Caco-2 (cell line): ENCODE measurements at regions not wholly inside any gene's neighbourhood (a gene's known extent, or its start where the extent isn't known, plus 50 kb on each side); places are given as distances from the start of the nearest gene placed in this dataset.

Source experiments
- BruUV-seq: library from RNA; stranded (reverse); fragments of 400-500 nt; replicated peaks from 2 replicates; lab custom pipeline; 2021; lab: Mats Ljungman, UMichigan
- CTCF ChIA-PET: fragments of 300-600 bp; sonication (Branson Sonifier 250); formaldehyde crosslinking; loops from one replicate; lab custom pipeline; 2022; ENCODE audit warnings: antibody characterized with exemption; lab: Charles Lee
- POLR2A ChIA-PET: fragments of 300-600 bp; sonication (Branson Sonifier 250); formaldehyde crosslinking; loops from one replicate; lab custom pipeline; 2022; ENCODE audit warnings: antibody characterized with exemption; lab: Charles Lee
- DNase-seq, 2 experiments: peaks; one replicate each; pipeline versions ENCODE4 v3.0.0 to v3.0.0-alpha.2; 2020 to 2022
- H3K27me3 ChIP-seq: replicated peaks from 2 replicates; pipeline ENCODE4 v1.6.0; 2011; ENCODE audit warnings: low read length; ENCODE audit not compliant: control insufficient read depth, insufficient read depth
- H3K36me3 ChIP-seq: 2 replicates; pipeline ENCODE4 v1.5.1; 2011; ENCODE audit warnings: low read length; ENCODE audit not compliant: control insufficient read depth, insufficient read depth
- H3K4me1 ChIP-seq: fragments of 250-450 bp; sonication (Bioruptor Pico); 2 replicates; pipeline ENCODE4 v1.5.1; 2020; ENCODE audit warnings: mild to moderate bottlenecking
- H3K4me3 ChIP-seq: 2 replicates; pipeline ENCODE4 v1.5.1; 2011; ENCODE audit warnings: low read depth, mild to moderate bottlenecking, control low read depth, low read length
- H3K9me3 ChIP-seq: fragments of 250-450 bp; sonication (Bioruptor Pico); 2 replicates; pipeline ENCODE4 v1.5.1; 2020; ENCODE audit warnings: mild to moderate bottlenecking, moderate library complexity
- H3K27ac Mint-ChIP-seq: one replicate; pipeline ENCODE4 v1.8.0; 2022; ENCODE audit warnings: mixed read lengths; ENCODE audit not compliant: unreplicated experiment
- H3K27me3 Mint-ChIP-seq: one replicate; pipeline ENCODE4 v1.8.0; 2022; ENCODE audit warnings: mixed read lengths; ENCODE audit not compliant: insufficient read depth, unreplicated experiment
- H3K36me3 Mint-ChIP-seq: one replicate; pipeline ENCODE4 v1.8.0; 2022; ENCODE audit warnings: mild to moderate bottlenecking, mixed read lengths; ENCODE audit not compliant: insufficient read depth, unreplicated experiment
- H3K4me1 Mint-ChIP-seq: one replicate; pipeline ENCODE4 v1.8.0; 2022; ENCODE audit warnings: low read depth, mixed read lengths; ENCODE audit not compliant: unreplicated experiment
- H3K4me3 Mint-ChIP-seq: one replicate; pipeline ENCODE4 v1.8.0; 2022; ENCODE audit warnings: mild to moderate bottlenecking, moderate library complexity, mixed read lengths; ENCODE audit not compliant: unreplicated experiment
- H3K9me3 Mint-ChIP-seq: one replicate; pipeline ENCODE4 v1.8.0; 2022; ENCODE audit warnings: mixed read lengths; ENCODE audit not compliant: unreplicated experiment
- intact Hi-C: fragments of 100-400 bp; cut with micrococcal nuclease; formaldehyde crosslinking; loops from one replicate; pipeline ENCODE4 v1.10.0; 2022; ENCODE audit not compliant: unreplicated experiment
- TF ChIP-seq, protein P1 (sequence below), 2 experiments: fragments of 200-600 bp in 1 of 2; IDR thresholded peaks; 1 replicate in 1 of 2; 2 replicates in 1 of 2; pipeline versions ENCODE4 v1.5.1 to v1.8.0; 2011 to 2022; ENCODE audit warnings: antibody characterized with exemption in 1 of 2, control low read depth in 1 of 2, inconsistent platforms in 1 of 2, low read depth in 1 of 2, low read length in 1 of 2, mild to moderate bottlenecking in 1 of 2, moderate library complexity in 1 of 2; ENCODE audit not compliant: insufficient read depth in 1 of 2, severe bottlenecking in 1 of 2, unreplicated experiment in 1 of 2

DNA sequence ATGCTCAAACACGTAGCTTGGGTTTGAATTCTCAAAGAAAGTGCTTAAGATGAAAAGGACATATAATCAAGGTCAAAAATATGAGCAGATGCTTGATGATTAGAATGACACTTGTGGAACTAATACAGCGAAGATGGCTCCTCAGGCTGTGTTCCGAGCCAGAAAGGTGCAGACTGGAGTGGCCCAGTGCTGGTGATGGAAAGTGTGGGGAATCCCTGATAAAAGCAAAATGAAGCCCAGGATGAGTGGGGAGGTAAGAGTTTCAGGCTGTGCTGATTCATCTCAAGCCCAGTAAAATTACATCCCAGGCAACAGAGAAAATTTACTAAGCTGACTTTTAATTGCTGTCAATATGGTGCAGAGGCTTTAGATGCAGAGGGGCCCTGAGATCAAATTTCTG lies 77.8 kb upstream of the IKZF1 start:
- no peaks in the 10 kb centered on the region for H3K27me3 Mint-ChIP-seq
- peaks cover 14% of the 10 kb centered on the region for H3K9me3 Mint-ChIP-seq
- Histone ChIP-seq H3K36me3 (no peaks in the 10 kb centered on the region), H3K27me3 (no peaks in the 10 kb centered on the region), H3K4me1 (no peaks in the 10 kb centered on the region), H3K4me3 (no peak overlapping the region), H3K9me3 (peaks cover 24% of the 10 kb centered on the region)
- no peaks in the 10 kb centered on the region for H3K36me3 Mint-ChIP-seq
- intact Hi-C loops: no loop called here
- H3K4me3 Mint-ChIP-seq: no peak overlapping the region
- no peak overlapping the region for H3K27ac Mint-ChIP-seq
- POLR2A ChIA-PET: no interaction called here
- TF ChIP-seq, protein P1, sequence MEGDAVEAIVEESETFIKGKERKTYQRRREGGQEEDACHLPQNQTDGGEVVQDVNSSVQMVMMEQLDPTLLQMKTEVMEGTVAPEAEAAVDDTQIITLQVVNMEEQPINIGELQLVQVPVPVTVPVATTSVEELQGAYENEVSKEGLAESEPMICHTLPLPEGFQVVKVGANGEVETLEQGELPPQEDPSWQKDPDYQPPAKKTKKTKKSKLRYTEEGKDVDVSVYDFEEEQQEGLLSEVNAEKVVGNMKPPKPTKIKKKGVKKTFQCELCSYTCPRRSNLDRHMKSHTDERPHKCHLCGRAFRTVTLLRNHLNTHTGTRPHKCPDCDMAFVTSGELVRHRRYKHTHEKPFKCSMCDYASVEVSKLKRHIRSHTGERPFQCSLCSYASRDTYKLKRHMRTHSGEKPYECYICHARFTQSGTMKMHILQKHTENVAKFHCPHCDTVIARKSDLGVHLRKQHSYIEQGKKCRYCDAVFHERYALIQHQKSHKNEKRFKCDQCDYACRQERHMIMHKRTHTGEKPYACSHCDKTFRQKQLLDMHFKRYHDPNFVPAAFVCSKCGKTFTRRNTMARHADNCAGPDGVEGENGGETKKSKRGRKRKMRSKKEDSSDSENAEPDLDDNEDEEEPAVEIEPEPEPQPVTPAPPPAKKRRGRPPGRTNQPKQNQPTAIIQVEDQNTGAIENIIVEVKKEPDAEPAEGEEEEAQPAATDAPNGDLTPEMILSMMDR (IDR thresholded peaks at IDR 0.05; ENCODE audit: insufficient read depth in 1 of 2, low read depth in 1 of 2, low read length in 1 of 2, severe bottlenecking in 1 of 2, unreplicated experiment in 1 of 2): no peak
- BruUV-seq: no TSS peak
- CTCF ChIA-PET: no interaction called here
- no peak for DNase-seq
- no peaks in the 10 kb centered on the region for H3K4me1 Mint-ChIP-seq

DNA sequence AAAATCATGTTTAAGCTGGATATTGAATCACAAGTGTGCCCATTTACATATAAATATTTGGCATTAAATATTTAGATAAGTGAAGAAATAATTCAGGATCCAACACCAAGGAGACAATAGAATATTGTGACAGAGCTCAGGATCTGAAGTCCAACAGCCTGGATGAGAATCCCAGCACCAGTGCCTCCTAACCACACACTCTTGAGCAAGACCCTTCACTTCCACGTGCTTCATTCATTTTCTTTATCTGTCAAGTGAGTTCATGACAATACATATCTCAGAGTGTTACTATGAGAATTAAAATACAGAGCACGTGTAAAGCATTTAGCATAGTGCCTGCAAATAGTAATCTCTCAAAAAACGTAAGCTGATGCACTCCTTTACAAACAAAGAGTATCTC lies 78.4 kb upstream of the IKZF1 start:
- H3K36me3 ChIP-seq: no peaks in the 10 kb centered on the region
- TF ChIP-seq, protein P1 (IDR thresholded peaks at IDR 0.05; ENCODE audit: insufficient read depth in 1 of 2, low read depth in 1 of 2, low read length in 1 of 2, severe bottlenecking in 1 of 2, unreplicated experiment in 1 of 2): no peak
- Mint-ChIP-seq H3K4me3 (no peak overlapping the region), H3K4me1 (no peaks in the 10 kb centered on the region), H3K27me3 (no peaks in the 10 kb centered on the region), H3K36me3 (no peaks in the 10 kb centered on the region), H3K9me3 (peaks cover 19% of the 10 kb centered on the region), H3K27ac (no peak overlapping the region)
- ChIA-PET CTCF (no interaction called here), POLR2A (no interaction called here)
- H3K9me3 ChIP-seq: peaks cover 27% of the 10 kb centered on the region
- H3K4me1 ChIP-seq: no peaks in the 10 kb centered on the region
- no TSS peak for BruUV-seq
- intact Hi-C loops: no loop called here
- H3K4me3 ChIP-seq: no peak overlapping the region
- H3K27me3 ChIP-seq: no peaks in the 10 kb centered on the region
- no peak for DNase-seq

DNA sequence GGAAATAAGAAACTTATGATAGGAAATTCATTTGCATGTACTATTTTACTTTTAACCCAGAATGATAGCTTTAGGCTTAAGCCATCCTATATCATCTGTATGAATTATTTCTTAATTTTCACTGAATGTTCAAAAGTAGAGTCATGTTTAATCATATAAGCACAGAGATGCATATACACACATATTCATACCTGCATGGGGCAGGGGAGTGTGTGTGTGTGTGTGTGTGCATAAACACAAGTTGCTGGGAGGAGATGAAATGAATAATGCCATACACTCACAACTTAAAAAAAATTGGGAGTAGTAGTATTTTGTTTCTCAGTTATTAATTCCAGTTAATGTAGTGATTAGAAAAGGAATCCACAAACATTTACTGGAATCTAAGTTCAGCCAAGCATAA lies 83.1 kb upstream of the IKZF1 start:
- H3K9me3 ChIP-seq: peaks cover 17% of the 10 kb centered on the region
- no peaks in the 10 kb centered on the region for H3K36me3 ChIP-seq
- H3K9me3 Mint-ChIP-seq: peaks cover 11% of the 10 kb centered on the region
- TF ChIP-seq, protein P1 (IDR thresholded peaks at IDR 0.05; ENCODE audit: insufficient read depth in 1 of 2, low read depth in 1 of 2, low read length in 1 of 2, severe bottlenecking in 1 of 2, unreplicated experiment in 1 of 2): no peak
- no peaks in the 10 kb centered on the region for H3K27me3 ChIP-seq
- no peaks in the 10 kb centered on the region for H3K4me1 Mint-ChIP-seq
- POLR2A ChIA-PET: no interaction called here
- no peaks in the 10 kb centered on the region for H3K36me3 Mint-ChIP-seq
- H3K27me3 Mint-ChIP-seq: no peaks in the 10 kb centered on the region
- no peak for DNase-seq
- H3K27ac Mint-ChIP-seq: no peak overlapping the region
- intact Hi-C loops: no loop called here
- CTCF ChIA-PET: no interaction called here
- no peak overlapping the region for H3K4me3 Mint-ChIP-seq
- H3K4me1 ChIP-seq: no peaks in the 10 kb centered on the region
- H3K4me3 ChIP-seq: no peak overlapping the region
- no TSS peak for BruUV-seq
